ENCODE measurements at regions not wholly inside any gene's neighbourhood (a gene's known extent, or its start where the extent isn't known, plus 50 kb on each side); places are given as distances from the start of the nearest gene placed in this dataset.

DNA sequence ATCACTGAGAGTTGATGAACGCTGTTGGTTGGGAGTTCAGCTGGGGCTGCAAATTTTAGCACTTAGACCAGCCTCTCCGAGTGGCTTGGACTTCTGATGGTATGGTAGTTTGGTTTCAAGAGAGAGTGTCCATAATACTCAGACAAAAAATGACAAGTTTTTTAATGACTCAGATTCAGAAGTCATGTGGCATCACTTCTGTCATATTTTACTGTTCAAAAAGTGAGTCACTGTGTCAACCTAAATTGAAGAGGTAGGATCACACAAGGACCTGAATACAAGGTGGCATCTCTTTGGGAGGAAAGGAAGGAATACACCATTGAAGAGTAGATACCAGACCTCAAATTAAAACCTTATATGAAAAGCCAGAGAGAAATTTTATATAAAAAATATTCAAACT, 99.1 kb upstream of the CHMP2B start:
- TF ChIP-seq, protein P1, sequence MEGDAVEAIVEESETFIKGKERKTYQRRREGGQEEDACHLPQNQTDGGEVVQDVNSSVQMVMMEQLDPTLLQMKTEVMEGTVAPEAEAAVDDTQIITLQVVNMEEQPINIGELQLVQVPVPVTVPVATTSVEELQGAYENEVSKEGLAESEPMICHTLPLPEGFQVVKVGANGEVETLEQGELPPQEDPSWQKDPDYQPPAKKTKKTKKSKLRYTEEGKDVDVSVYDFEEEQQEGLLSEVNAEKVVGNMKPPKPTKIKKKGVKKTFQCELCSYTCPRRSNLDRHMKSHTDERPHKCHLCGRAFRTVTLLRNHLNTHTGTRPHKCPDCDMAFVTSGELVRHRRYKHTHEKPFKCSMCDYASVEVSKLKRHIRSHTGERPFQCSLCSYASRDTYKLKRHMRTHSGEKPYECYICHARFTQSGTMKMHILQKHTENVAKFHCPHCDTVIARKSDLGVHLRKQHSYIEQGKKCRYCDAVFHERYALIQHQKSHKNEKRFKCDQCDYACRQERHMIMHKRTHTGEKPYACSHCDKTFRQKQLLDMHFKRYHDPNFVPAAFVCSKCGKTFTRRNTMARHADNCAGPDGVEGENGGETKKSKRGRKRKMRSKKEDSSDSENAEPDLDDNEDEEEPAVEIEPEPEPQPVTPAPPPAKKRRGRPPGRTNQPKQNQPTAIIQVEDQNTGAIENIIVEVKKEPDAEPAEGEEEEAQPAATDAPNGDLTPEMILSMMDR (IDR thresholded peaks at IDR 0.05; ENCODE audit: partially characterized antibody, unreplicated experiment), result no peak
- no peak overlapping the region for H3K4me3 Mint-ChIP-seq (ENCODE audit: unreplicated experiment)
- no peaks in the 10 kb centered on the region for H3K27me3 Mint-ChIP-seq (ENCODE audit: unreplicated experiment)
- H3K4me1 Mint-ChIP-seq (ENCODE audit: low read depth, unreplicated experiment), result no peaks in the 10 kb centered on the region
- H3K36me3 Mint-ChIP-seq (ENCODE audit: unreplicated experiment), result no peaks in the 10 kb centered on the region
- no peak for DNase-seq
- H3K9me3 Mint-ChIP-seq (ENCODE audit: unreplicated experiment), result no peaks in the 10 kb centered on the region
- no peak overlapping the region for H3K27ac Mint-ChIP-seq (ENCODE audit: unreplicated experiment)

DNA sequence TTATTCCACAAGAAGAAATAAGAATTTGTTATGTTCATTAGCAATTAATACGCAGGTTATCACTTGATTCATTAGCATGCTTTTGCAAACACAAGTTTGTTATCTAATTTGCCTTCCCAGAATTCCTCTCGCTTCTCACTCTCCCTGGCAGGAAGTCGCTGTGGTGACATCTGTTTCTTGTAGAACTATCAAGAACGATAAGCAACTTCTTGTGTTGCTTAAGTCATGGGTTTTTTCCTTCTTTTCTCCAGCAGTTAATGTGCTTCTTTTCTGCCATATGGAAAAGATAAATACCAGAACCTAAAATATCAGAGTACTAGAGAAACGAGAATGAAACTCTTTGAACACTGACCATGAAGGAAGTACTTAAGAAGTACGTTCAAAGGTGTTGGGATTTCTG, 99.8 kb upstream of the CHMP2B start:
- no peaks in the 10 kb centered on the region for H3K36me3 Mint-ChIP-seq (ENCODE audit: unreplicated experiment)
- H3K9me3 Mint-ChIP-seq (ENCODE audit: unreplicated experiment), result no peaks in the 10 kb centered on the region
- no peak for DNase-seq
- TF ChIP-seq, protein P1 (IDR thresholded peaks at IDR 0.05; ENCODE audit: partially characterized antibody, unreplicated experiment), result no peak
- no peaks in the 10 kb centered on the region for H3K4me1 Mint-ChIP-seq (ENCODE audit: low read depth, unreplicated experiment)
- no peak overlapping the region for H3K4me3 Mint-ChIP-seq (ENCODE audit: unreplicated experiment)
- no peak overlapping the region for H3K27ac Mint-ChIP-seq (ENCODE audit: unreplicated experiment)
- H3K27me3 Mint-ChIP-seq (ENCODE audit: unreplicated experiment), result no peaks in the 10 kb centered on the region

DNA sequence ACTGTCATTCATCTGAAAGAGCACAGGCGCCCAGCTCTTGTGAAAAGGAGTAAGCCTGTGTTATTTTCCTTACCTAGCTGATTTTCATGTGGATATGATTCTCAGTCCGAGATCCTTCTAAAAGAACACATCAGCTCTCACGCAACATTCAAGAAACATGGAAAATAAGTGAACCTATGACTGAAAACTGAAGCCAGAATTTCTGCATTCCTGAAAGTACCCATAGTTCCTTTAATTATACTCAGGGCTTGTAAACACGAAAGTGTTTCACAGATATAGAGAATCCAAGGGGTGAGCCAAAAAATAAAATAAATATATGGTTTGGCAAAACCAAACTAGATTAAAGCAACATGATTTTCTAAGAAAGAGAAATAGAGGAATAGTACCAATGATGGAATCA, 100.8 kb upstream of the CHMP2B start:
- H3K36me3 Mint-ChIP-seq (ENCODE audit: unreplicated experiment), result no peaks in the 10 kb centered on the region

DNA sequence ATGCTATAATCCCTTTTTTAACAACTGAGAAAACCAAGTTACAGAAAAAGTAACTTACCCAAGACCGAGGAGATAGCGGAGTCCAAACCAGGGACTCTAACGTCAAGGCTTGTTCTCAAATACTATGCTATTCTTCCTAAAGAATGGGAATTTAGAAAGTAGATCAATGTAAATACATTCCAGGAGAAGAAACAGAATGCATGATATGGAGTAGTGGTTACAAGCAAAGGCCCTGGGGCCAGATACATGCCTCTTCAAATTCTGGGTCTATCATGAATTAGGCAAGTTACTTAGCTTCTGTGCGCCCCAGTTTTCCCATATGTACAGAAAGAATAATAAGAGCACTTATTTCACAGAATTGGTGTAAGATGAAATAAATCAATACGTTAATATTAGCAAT, 102.0 kb upstream of the CHMP2B start:
- H3K4me3 Mint-ChIP-seq (ENCODE audit: unreplicated experiment), result no peak overlapping the region
- H3K4me1 Mint-ChIP-seq (ENCODE audit: low read depth, unreplicated experiment), result no peaks in the 10 kb centered on the region
- H3K27me3 Mint-ChIP-seq (ENCODE audit: unreplicated experiment), result no peaks in the 10 kb centered on the region
- TF ChIP-seq, protein P1 (IDR thresholded peaks at IDR 0.05; ENCODE audit: partially characterized antibody, unreplicated experiment), result no peak
- H3K36me3 Mint-ChIP-seq (ENCODE audit: unreplicated experiment), result no peaks in the 10 kb centered on the region
- no peaks in the 10 kb centered on the region for H3K9me3 Mint-ChIP-seq (ENCODE audit: unreplicated experiment)
- DNase-seq, result no peak
- no peak overlapping the region for H3K27ac Mint-ChIP-seq (ENCODE audit: unreplicated experiment)

More for the DNA sequence above, 100.8 kb upstream of the CHMP2B start:
- H3K4me1 Mint-ChIP-seq (ENCODE audit: low read depth, unreplicated experiment), result no peaks in the 10 kb centered on the region
- H3K27ac Mint-ChIP-seq (ENCODE audit: unreplicated experiment), result no peak overlapping the region
- DNase-seq, result no peak
- no peaks in the 10 kb centered on the region for H3K27me3 Mint-ChIP-seq (ENCODE audit: unreplicated experiment)
- no peaks in the 10 kb centered on the region for H3K9me3 Mint-ChIP-seq (ENCODE audit: unreplicated experiment)
- TF ChIP-seq, protein P1 (IDR thresholded peaks at IDR 0.05; ENCODE audit: partially characterized antibody, unreplicated experiment), result no peak
- H3K4me3 Mint-ChIP-seq (ENCODE audit: unreplicated experiment), result no peak overlapping the region

DNA sequence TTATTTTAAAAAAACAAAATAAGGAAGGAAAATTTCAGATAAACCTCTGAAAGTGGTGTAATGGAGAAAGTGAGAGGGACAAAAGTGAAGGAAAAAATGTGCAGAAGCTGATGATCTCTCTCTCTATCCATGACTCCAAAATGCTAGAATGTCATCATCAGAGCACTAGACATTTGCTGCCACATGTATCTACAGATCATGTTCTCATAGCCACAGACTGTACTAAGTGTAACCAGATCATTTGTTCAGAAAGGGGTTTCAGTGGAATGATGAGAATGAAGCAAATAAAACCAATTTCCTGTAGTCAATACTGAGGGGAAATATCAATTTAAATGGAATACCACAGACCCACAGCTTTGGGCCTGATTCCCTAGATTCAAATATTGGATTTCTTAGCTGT, 104.3 kb upstream of the CHMP2B start:
- DNase-seq, result no peak
- TF ChIP-seq, protein P1 (IDR thresholded peaks at IDR 0.05; ENCODE audit: partially characterized antibody, unreplicated experiment), result no peak
- no peaks in the 10 kb centered on the region for H3K9me3 Mint-ChIP-seq (ENCODE audit: unreplicated experiment)
- no peaks in the 10 kb centered on the region for H3K36me3 Mint-ChIP-seq (ENCODE audit: unreplicated experiment)
- H3K4me3 Mint-ChIP-seq (ENCODE audit: unreplicated experiment), result no peak overlapping the region
- no peaks in the 10 kb centered on the region for H3K27me3 Mint-ChIP-seq (ENCODE audit: unreplicated experiment)
- H3K27ac Mint-ChIP-seq (ENCODE audit: unreplicated experiment), result no peak overlapping the region
- H3K4me1 Mint-ChIP-seq (ENCODE audit: low read depth, unreplicated experiment), result no peaks in the 10 kb centered on the region
